K562 (cell line): ENCODE measurements at regions not wholly inside any gene's neighbourhood (a gene's known extent, or its start where the extent isn't known, plus 50 kb on each side); places are given as distances from the start of the nearest gene placed in this dataset.

Experiments used
- ATAC-seq: fragments of 200-7000 bp; cut with Tn5 transposase; 3 replicates; pipeline ENCODE4 v1.9.1; 2020; ENCODE audit warnings: moderate library complexity
- BruUV-seq: library from RNA; stranded (reverse); fragments of 400-500 nt; replicated peaks from 2 replicates; lab custom pipeline; 2021; lab: Mats Ljungman, UMichigan
- CTCF ChIA-PET: fragments of 300-600 bp; formaldehyde crosslinking; extraction: SDS; loops from one replicate; lab custom pipeline; 2021; ENCODE audit warnings: low intra/inter-chr PET ratio; lab: Yijun Ruan, JAX
- POLR2A ChIA-PET: fragments of 300-600, 350-650 bp; sonication (Branson Sonifier 250); formaldehyde crosslinking; extraction: SDS; loops from one replicate; lab custom pipeline; 2021; ENCODE audit warnings: antibody characterized with exemption, inconsistent platforms; lab: Yijun Ruan, JAX
- DNase-seq, 4 experiments: peaks; one replicate each; pipeline versions ENCODE4 v3.0.0 to v3.0.0-alpha.2; 2011 to 2018; ENCODE audit warnings: low spot score in 3 of 4, mixed read lengths in 3 of 4; ENCODE audit errors: extremely low read depth in 1 of 4
- FAIRE-seq: peaks from 2 replicates; lab custom pipeline; 2011; peaks lifted over from hg19 to GRCh38; lab: Jason Lieb, UNC
- H2AFZ ChIP-seq: 2 replicates; pipeline ENCODE4 v1.6.0; 2011; ENCODE audit warnings: low read depth, low read length, control low read depth, inconsistent platforms
- H3K27ac ChIP-seq: fragments of 200-600 bp; 3 replicates; pipeline ENCODE4 v1.8.0; 2011; ENCODE audit warnings: low read depth, mild to moderate bottlenecking, control low read depth, inconsistent platforms, low read length, moderate library complexity, mixed read lengths; ENCODE audit errors: extremely low read depth
- H3K27me3 ChIP-seq, 2 experiments: fragments of 300-600 bp in 1 of 2; 2 replicates in 1 of 2; 3 replicates in 1 of 2; pipeline versions ENCODE4 v1.6.0 to v1.8.0; 2011; ENCODE audit warnings: inconsistent platforms in 2 of 2, low read length in 2 of 2, mild to moderate bottlenecking in 1 of 2, mixed read lengths in 1 of 2, moderate library complexity in 1 of 2; ENCODE audit not compliant: control insufficient read depth in 2 of 2, insufficient read depth in 2 of 2
- H3K36me3 ChIP-seq: fragments of 300-600 bp; 3 replicates; pipeline ENCODE4 v1.8.0; 2011; ENCODE audit warnings: mild to moderate bottlenecking, low read length, inconsistent platforms; ENCODE audit not compliant: control insufficient read depth, insufficient read depth
- H3K4me1 ChIP-seq, 2 experiments: fragments of 200-600 bp in 1 of 2; replicated peaks in 1 of 2; 2 replicates in 1 of 2; 3 replicates in 1 of 2; pipeline versions ENCODE4 v1.5.1 to v1.8.0; 2011; ENCODE audit warnings: inconsistent platforms in 2 of 2, low read length in 2 of 2, mild to moderate bottlenecking in 1 of 2, mixed read lengths in 1 of 2, moderate library complexity in 1 of 2; ENCODE audit not compliant: control insufficient read depth in 2 of 2, insufficient read depth in 2 of 2
- H3K4me2 ChIP-seq: 2 replicates; pipeline ENCODE4 v1.6.1; 2011; ENCODE audit warnings: low read length, control low read depth, inconsistent platforms, mixed read lengths; ENCODE audit not compliant: insufficient read depth
- H3K4me3 ChIP-seq: fragments of 200-600 bp; sonication (generic), shearing (Covaris generic); 2 replicates; pipeline ENCODE4 v1.5.1; 2016; ENCODE audit warnings: control low read depth, inconsistent platforms
- H3K79me2 ChIP-seq: fragments of 200-600 bp; 3 replicates; pipeline ENCODE4 v1.8.0; 2011; ENCODE audit warnings: low read length, inconsistent platforms; ENCODE audit not compliant: control insufficient read depth, insufficient read depth
- H3K9ac ChIP-seq, 2 experiments: 2 replicates each; pipeline versions ENCODE4 v1.6.0 to v1.6.1; 2011; ENCODE audit warnings: low read depth in 2 of 2, low read length in 2 of 2, control low read depth in 1 of 2, inconsistent platforms in 1 of 2, mild to moderate bottlenecking in 1 of 2, mixed read lengths in 1 of 2; ENCODE audit not compliant: insufficient read depth in 1 of 2
- H3K9me1 ChIP-seq: one replicate; pipeline ENCODE4 v1.6.0; 2011; ENCODE audit warnings: inconsistent platforms, mild to moderate bottlenecking, low read length, moderate library complexity; ENCODE audit not compliant: control insufficient read depth, insufficient read depth
- H3K9me3 ChIP-seq: replicated peaks from 2 replicates; pipeline ENCODE4 v1.5.1; 2011; ENCODE audit warnings: low read depth, low read length, inconsistent platforms; ENCODE audit not compliant: control insufficient read depth, insufficient read depth
- H4K20me1 ChIP-seq: replicated peaks from 2 replicates; pipeline ENCODE4 v1.6.1; 2011; ENCODE audit warnings: low read length, inconsistent platforms, mixed read lengths; ENCODE audit not compliant: control insufficient read depth, insufficient read depth
- CTBP1 ChIP-seq: fragments of 450-650 bp; IDR thresholded peaks from 2 replicates; pipeline ENCODE4 v1.6.1; 2016; ENCODE audit warnings: borderline replicate concordance
- FOXA3 ChIP-seq, 2 experiments: fragments of 450-650 bp in 1 of 2; sonication (generic) in 1 of 2; formaldehyde crosslinking; IDR thresholded peaks in 1 of 2; conservative IDR thresholded peaks in 1 of 2; 2 replicates each; pipeline versions ENCODE4 v1.4.0 to v1.8.0; 2020 to 2022; ENCODE audit warnings: mild to moderate bottlenecking in 2 of 2, missing genetic modification reagents in 1 of 2
- HDAC2 ChIP-seq: fragments of 450-650 bp; IDR thresholded peaks from 2 replicates; pipeline ENCODE4 v1.6.1; 2016; ENCODE audit warnings: mild to moderate bottlenecking
- HNRNPLL ChIP-seq: fragments of 200-400 bp; formaldehyde crosslinking; IDR thresholded peaks from 2 replicates; pipeline ENCODE4 v1.6.1; 2017; ENCODE audit warnings: low read length, low read depth, mild to moderate bottlenecking; ENCODE audit not compliant: poor library complexity, severe bottlenecking
- JUND ChIP-seq, 2 experiments: IDR thresholded peaks; 2 replicates in 1 of 2; 3 replicates in 1 of 2; pipeline ENCODE4 v1.6.1; 2011; ENCODE audit warnings: borderline replicate concordance in 2 of 2, low read depth in 2 of 2, low read length in 2 of 2, improper control_type of control experiment in 1 of 2, missing biosample characterization in 1 of 2, missing genetic modification characterization in 1 of 2, missing genetic modification reagents in 1 of 2
- KLF13 ChIP-seq: fragments of 450-650 bp; IDR thresholded peaks from 2 replicates; pipeline ENCODE4 v1.6.1; 2016; ENCODE audit warnings: missing genetic modification characterization, low read depth, mild to moderate bottlenecking, missing compliant biosample characterization, moderate library complexity, borderline replicate concordance
- NR2F6 ChIP-seq: fragments of 450-650 bp; formaldehyde crosslinking; IDR thresholded peaks from 2 replicates; pipeline ENCODE4 v1.4.0; 2020; ENCODE audit warnings: mild to moderate bottlenecking
- PBX2 ChIP-seq, 2 experiments: IDR thresholded peaks in 1 of 2; conservative IDR thresholded peaks in 1 of 2; 2 replicates each; pipeline ENCODE4 v1.6.1; 2016; ENCODE audit warnings: low read depth in 2 of 2, mild to moderate bottlenecking in 1 of 2, missing compliant biosample characterization in 1 of 2, missing genetic modification characterization in 1 of 2, moderate library complexity in 1 of 2
- PCBP2 ChIP-seq: fragments of 200-400 bp; formaldehyde crosslinking; IDR thresholded peaks from 2 replicates; pipeline ENCODE4 v1.6.1; 2018; ENCODE audit warnings: low read length, low read depth, mild to moderate bottlenecking, moderate library complexity; ENCODE audit not compliant: poor library complexity, severe bottlenecking
- RAD51 ChIP-seq: fragments of 450-650 bp; IDR thresholded peaks from 2 replicates; pipeline ENCODE4 v1.7.1; 2016; ENCODE audit warnings: low read depth, mild to moderate bottlenecking, borderline replicate concordance
- TFAP4 ChIP-seq: sonication (generic); formaldehyde crosslinking; IDR thresholded peaks from 2 replicates; pipeline ENCODE4 v1.8.0; 2022; ENCODE audit warnings: missing genetic modification reagents, mild to moderate bottlenecking, moderate library complexity, borderline replicate concordance
- TGIF2 ChIP-seq: sonication (generic); formaldehyde crosslinking; IDR thresholded peaks from 2 replicates; pipeline ENCODE4 v1.8.1; 2022; ENCODE audit warnings: mild to moderate bottlenecking, missing genetic modification reagents, moderate library complexity
- ZNF134 ChIP-seq: fragments of 250-450 bp; sonication (Bioruptor Pico); conservative IDR thresholded peaks from 2 replicates; pipeline ENCODE4 v1.4.0; 2020
- ZNF165 ChIP-seq: fragments of 250-450 bp; sonication (Bioruptor Pico); IDR thresholded peaks from 2 replicates; pipeline ENCODE4 v1.4.0; 2020; ENCODE audit warnings: borderline replicate concordance
- WGBS: fragments of 100-300 bp; shearing (Covaris generic); methylation state at CpG from one replicate; pipeline ENCODE4 v1.1.6; 2016; ENCODE audit warnings: low coverage, mixed read lengths; ENCODE audit not compliant: insufficient coverage; ENCODE audit errors: missing lambda C conversion rate; 5-methylcytosine and 5-hydroxymethylcytosine counted together
- in situ Hi-C: fragments of 300-500 bp; cut with MboI; formaldehyde crosslinking; loops from 4 replicates; pipeline ENCODE4 v1.15.0; 2018; ENCODE audit warnings: inconsistent platforms, mixed read lengths
- intact Hi-C: fragments of 100-400 bp; cut with micrococcal nuclease; formaldehyde crosslinking; loops from 2 replicates; pipeline ENCODE4 v1.14.2; 2022

- ATAC-seq (no peak), FAIRE-seq (peak; percentile 55), DNase-seq (no peak)
- H3K27me3 ChIP-seq = no peaks in the 10 kb centered on the region
- no peaks in the 10 kb centered on the region for H3K36me3 ChIP-seq
- no peak overlapping the region for H3K4me2 ChIP-seq
- CTCF ChIA-PET = interaction anchor here (0.6 kb wide), 1 partner anchor 65 kb away, joined by 3 read pairs; no protein-coding TSS in a partner anchor
- no peaks in the 10 kb centered on the region for H3K9me3 ChIP-seq
- intact Hi-C loops = no loop called here
- no peaks in the 10 kb centered on the region for H3K79me2 ChIP-seq
- H3K4me1 ChIP-seq = peaks cover 6 to 16% of the 10 kb centered on the region in 2 experiments; a peak in 4 of 5 replicates
- no peak overlapping the region for H2AFZ ChIP-seq
- H3K9ac ChIP-seq = no peak overlapping the region
- POLR2A ChIA-PET = no interaction called here
- 17% methylated on average over 2 of the region's 2 CpGs for WGBS
- H3K27ac ChIP-seq = no peak overlapping the region
- BruUV-seq = no TSS peak
- no peaks in the 10 kb centered on the region for H4K20me1 ChIP-seq
- in situ Hi-C loops = no loop called here
- H3K4me3 ChIP-seq = no peak overlapping the region
- H3K9me1 ChIP-seq = no peaks in the 10 kb centered on the region
- no peak for TF ChIP-seq HNRNPLL
- no peak for TF ChIP-seq NR2F6
- TF ChIP-seq FOXA3 (CRISPR knock-in tag; conservative IDR thresholded peaks at IDR 0.05 in 1 of 2, IDR thresholded peaks at IDR 0.05 in 1 of 2) = no peak
- no peak for TF ChIP-seq KLF13
- no peak for TF ChIP-seq RAD51
- TF ChIP-seq ZNF134 (CRISPR knock-in tag) = no peak
- no peak for TF ChIP-seq JUND (IDR thresholded peaks at IDR 0.05; ENCODE audit: borderline replicate concordance, low read depth, low read length)
- TF ChIP-seq JUND (tag; IDR thresholded peaks at IDR 0.05; ENCODE audit: borderline replicate concordance, low read depth, low read length) = no peak
- no peak for TF ChIP-seq TFAP4 (CRISPR knock-in tag)
- TF ChIP-seq TGIF2 (CRISPR knock-in tag) = no peak
- no peak for TF ChIP-seq PCBP2
- no peak for TF ChIP-seq PBX2 (CRISPR knock-in tag; IDR thresholded peaks at IDR 0.05; ENCODE audit: low read depth)
- TF ChIP-seq PBX2 (tag; conservative IDR thresholded peaks at IDR 0.05; ENCODE audit: low read depth) = no peak
- no peak for TF ChIP-seq ZNF165
- TF ChIP-seq CTBP1 = no peak
- no peak for TF ChIP-seq HDAC2
These were observed 96.4 kb downstream of the TMEM212 start for GRCh38 chr3:171939578-171939977.
